Left lung (tissue), 4 donors: ENCODE measurements at regions not wholly inside any gene's neighbourhood (a gene's known extent, or its start where the extent isn't known, plus 50 kb on each side); places are given as distances from the start of the nearest gene placed in this dataset.
"Not testable (repeated sequence)": the region's sequence is repeated elsewhere in the genome, so short reads cannot be mapped to it uniquely, and the experiment has no call there.

Source experiments
- ATAC-seq: fragments of 200-7000 bp; cut with Tn5 transposase; one replicate; pipeline ENCODE4 v1.9.1; 2020; ENCODE audit warnings: moderate library complexity
- DNase-seq, 4 donors: peaks; one replicate each; pipeline ENCODE4 v3.0.0-alpha.2; 2013 to 2020
- H3K27ac ChIP-seq, 2 donors: fragments of 200-600 bp; sonication (generic) in 1 of 2; one replicate each; pipeline versions ENCODE4 v1.5.0 to v1.8.0; 2020 to 2021
- H3K27me3 ChIP-seq, 2 donors: fragments of 200-600 bp; sonication (generic) in 1 of 2; one replicate each; pipeline versions ENCODE4 v1.5.0 to v1.8.0; 2020 to 2021
- H3K36me3 ChIP-seq, 2 donors: fragments of 200-600 bp; sonication (generic) in 1 of 2; one replicate each; pipeline versions ENCODE4 v1.5.0 to v1.8.0; 2020 to 2021
- H3K4me1 ChIP-seq, 2 donors: fragments of 200-600 bp; one replicate each; pipeline ENCODE4 v1.8.0; 2021
- H3K4me3 ChIP-seq, 2 donors: fragments of 200-600 bp; sonication (generic) in 1 of 2; one replicate each; pipeline versions ENCODE4 v1.5.0 to v1.8.0; 2020 to 2021; ENCODE audit warnings: mild to moderate bottlenecking in 1 of 2
- H3K9me3 ChIP-seq, 2 donors: fragments of 200-600 bp; sonication (generic) in 1 of 2; one replicate each; pipeline versions ENCODE4 v1.5.0 to v1.8.0; 2020 to 2021
- CTCF ChIP-seq, 2 donors: fragments of 200-600 bp; sonication (generic) in 1 of 2; IDR thresholded peaks; one replicate each; pipeline versions ENCODE4 v1.5.0 to v1.8.0; 2021; ENCODE audit warnings: antibody characterized with exemption in 2 of 2
- intact Hi-C, 2 donors: fragments of 100-400 bp; cut with DNase I; formaldehyde crosslinking; loops; one replicate each; pipeline versions ENCODE4 v1.11.2 to v1.14.2; 2022
- donor health status: DM: no; HTN: yes; CAD: no.
- donor health status: DM: no; HTN: no; CAD: no.

GRCh38 chr12:89194683-89195082, 157.6 kb downstream of the DUSP6 start:
- H3K36me3 ChIP-seq = no peaks in the 10 kb centered on the region
- no peak overlapping the region for H3K27ac ChIP-seq
- H3K4me1 ChIP-seq = no peaks in the 10 kb centered on the region
- H3K4me3 ChIP-seq = no peak overlapping the region
- TF ChIP-seq CTCF (IDR thresholded peaks at IDR 0.05) = no peak
- ATAC-seq = no peak
- peaks cover 0 to 9% of the 10 kb centered on the region in 2 donors for H3K9me3 ChIP-seq
- intact Hi-C loops = no loop called here
- DNase-seq = no peak
- no peaks in the 10 kb centered on the region for H3K27me3 ChIP-seq

GRCh38 chr12:89192429-89192828, 159.9 kb downstream of the DUSP6 start:
- ATAC-seq (no peak), DNase-seq (no peak)
- Histone ChIP-seq H3K36me3 (no peaks in the 10 kb centered on the region), H3K27me3 (no peaks in the 10 kb centered on the region), H3K9me3 (peaks cover 0 to 25% of the 10 kb centered on the region in 2 donors), H3K4me1 (no peaks in the 10 kb centered on the region), H3K27ac (no peak overlapping the region), H3K4me3 (no peak overlapping the region)
- intact Hi-C loops = no loop called here
- no peak for TF ChIP-seq CTCF (IDR thresholded peaks at IDR 0.05)

- peaks cover 0 to 25% of the 10 kb centered on the region in 2 donors for H3K9me3 ChIP-seq
- H3K36me3 ChIP-seq, H3K4me1 ChIP-seq, ATAC-seq, H3K4me3 ChIP-seq, DNase-seq, H3K27ac ChIP-seq, H3K27me3 ChIP-seq, intact Hi-C loops: not testable (repeated sequence)
Observed at GRCh38 chr12:89191597-89191996, 160.7 kb downstream of the DUSP6 start.

- no peak overlapping the region for H3K27ac ChIP-seq
- intact Hi-C loops = no loop called here
- DNase-seq (no peak), ATAC-seq (no peak)
- no peaks in the 10 kb centered on the region for H3K4me1 ChIP-seq
- peaks cover 0 to 25% of the 10 kb centered on the region in 2 donors for H3K9me3 ChIP-seq
- no peaks in the 10 kb centered on the region for H3K36me3 ChIP-seq
- no peak for TF ChIP-seq CTCF (IDR thresholded peaks at IDR 0.05)
- H3K4me3 ChIP-seq = no peak overlapping the region
- H3K27me3 ChIP-seq = no peaks in the 10 kb centered on the region
Observed at GRCh38 chr12:89189448-89189847, 162.9 kb downstream of the DUSP6 start.

- DNase-seq (no peak), ATAC-seq (no peak)
- Histone ChIP-seq H3K9me3 (peaks cover 0 to 25% of the 10 kb centered on the region in 2 donors), H3K4me3 (no peak overlapping the region), H3K27ac (no peak overlapping the region), H3K36me3 (no peaks in the 10 kb centered on the region), H3K4me1 (peaks cover 0 to 5% of the 10 kb centered on the region in 2 donors), H3K27me3 (no peaks in the 10 kb centered on the region)
- intact Hi-C loops = no loop called here
- no peak for TF ChIP-seq CTCF (IDR thresholded peaks at IDR 0.05)
Observed at GRCh38 chr12:89187507-89187906, 164.8 kb downstream of the DUSP6 start.

GRCh38 chr12:89185889-89186288, 166.4 kb downstream of the DUSP6 start:
- Histone ChIP-seq H3K4me3 (no peak overlapping the region), H3K27me3 (no peaks in the 10 kb centered on the region), H3K36me3 (no peaks in the 10 kb centered on the region), H3K27ac (no peak overlapping the region), H3K4me1 (peaks cover 0 to 18% of the 10 kb centered on the region in 2 donors), H3K9me3 (peaks cover 0 to 25% of the 10 kb centered on the region in 2 donors)
- TF ChIP-seq CTCF (IDR thresholded peaks at IDR 0.05) = no peak
- ATAC-seq = no peak
- intact Hi-C loops = no loop called here
- DNase-seq = no peak
